BE2C (cell line): ENCODE measurements at regions not wholly inside any gene's neighbourhood (a gene's known extent, or its start where the extent isn't known, plus 50 kb on each side); places are given as distances from the start of the nearest gene placed in this dataset.

Experiments used
- DNase-seq: peaks from one replicate; pipeline ENCODE4 v3.0.0-alpha.2; 2020
- H3K27me3 ChIP-seq: fragments of 250-450 bp; sonication (Bioruptor Pico); 2 replicates; pipeline ENCODE4 v1.5.1; 2020; ENCODE audit warnings: mild to moderate bottlenecking
- H3K36me3 ChIP-seq: fragments of 250-450 bp; sonication (Bioruptor Pico); 2 replicates; pipeline ENCODE4 v1.5.1; 2020; ENCODE audit warnings: mild to moderate bottlenecking
- H3K4me1 ChIP-seq: fragments of 250-450 bp; sonication (Bioruptor Pico); 2 replicates; pipeline ENCODE4 v1.5.1; 2020
- H3K4me3 ChIP-seq: 2 replicates; pipeline ENCODE4 v1.5.1; 2011; ENCODE audit warnings: low read depth, low read length
- H3K9me3 ChIP-seq: fragments of 250-450 bp; sonication (Bioruptor Pico); 2 replicates; pipeline ENCODE4 v1.5.1; 2020
- TF ChIP-seq, protein P1 (sequence below): IDR thresholded peaks from 2 replicates; pipeline ENCODE4 v1.5.1; 2012; ENCODE audit warnings: mild to moderate bottlenecking, low read depth, low read length

DNA sequence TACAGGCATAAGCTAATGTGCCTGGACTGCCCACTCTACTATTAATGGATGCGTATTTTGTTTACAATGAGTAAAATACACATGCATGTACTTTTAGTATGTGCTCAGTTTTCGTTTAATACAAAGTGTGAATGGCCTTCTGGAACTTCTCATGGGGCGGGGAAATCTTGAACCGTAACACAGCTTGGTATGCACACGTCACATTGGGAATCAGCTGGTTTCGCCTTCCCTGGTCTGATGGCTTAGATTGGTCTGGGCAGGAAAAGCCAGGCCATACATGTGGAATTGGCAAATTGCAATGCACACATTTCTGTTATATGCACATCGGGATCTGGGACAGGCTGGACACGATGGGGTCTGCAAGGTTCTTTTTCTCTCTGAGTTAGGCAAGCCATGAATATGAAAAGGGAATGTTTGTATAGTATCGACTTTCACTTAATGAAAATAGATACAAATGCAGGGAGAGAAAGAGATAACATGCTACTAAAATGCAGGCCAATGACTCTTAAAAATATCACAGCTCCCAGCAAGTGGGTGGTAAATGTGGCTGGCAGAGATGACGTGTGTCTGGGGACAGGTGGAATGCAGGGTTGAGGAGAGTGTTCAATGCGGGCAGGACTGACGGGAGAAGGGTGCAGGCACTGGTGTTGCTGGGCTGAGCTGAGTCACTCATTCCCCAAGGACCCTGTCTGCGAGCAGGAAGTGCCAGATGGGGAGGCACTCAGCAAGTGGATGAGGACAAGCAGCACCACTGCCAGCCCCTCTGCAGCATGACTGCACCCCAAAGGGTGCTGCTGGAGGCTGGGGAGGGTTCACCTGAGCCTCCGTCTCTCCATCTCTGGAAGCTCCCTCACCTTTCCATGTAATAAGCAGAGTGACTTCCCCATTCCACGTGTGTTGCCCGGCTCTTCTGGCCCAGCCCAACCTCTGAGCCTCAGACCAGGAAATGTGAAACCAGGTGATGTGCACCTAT is 204.0 kb upstream of the GPR12 start:
- DNase-seq = peak; percentile 70

GRCh38 chr13:26962671-26963070 is 202.1 kb upstream of the GPR12 start:
- H3K27me3 ChIP-seq = no peaks in the 10 kb centered on the region
- H3K9me3 ChIP-seq = no peaks in the 10 kb centered on the region
- peaks cover 26% of the 10 kb centered on the region for H3K4me1 ChIP-seq
- no peaks in the 10 kb centered on the region for H3K36me3 ChIP-seq
- no peak for DNase-seq
- TF ChIP-seq, protein P1, sequence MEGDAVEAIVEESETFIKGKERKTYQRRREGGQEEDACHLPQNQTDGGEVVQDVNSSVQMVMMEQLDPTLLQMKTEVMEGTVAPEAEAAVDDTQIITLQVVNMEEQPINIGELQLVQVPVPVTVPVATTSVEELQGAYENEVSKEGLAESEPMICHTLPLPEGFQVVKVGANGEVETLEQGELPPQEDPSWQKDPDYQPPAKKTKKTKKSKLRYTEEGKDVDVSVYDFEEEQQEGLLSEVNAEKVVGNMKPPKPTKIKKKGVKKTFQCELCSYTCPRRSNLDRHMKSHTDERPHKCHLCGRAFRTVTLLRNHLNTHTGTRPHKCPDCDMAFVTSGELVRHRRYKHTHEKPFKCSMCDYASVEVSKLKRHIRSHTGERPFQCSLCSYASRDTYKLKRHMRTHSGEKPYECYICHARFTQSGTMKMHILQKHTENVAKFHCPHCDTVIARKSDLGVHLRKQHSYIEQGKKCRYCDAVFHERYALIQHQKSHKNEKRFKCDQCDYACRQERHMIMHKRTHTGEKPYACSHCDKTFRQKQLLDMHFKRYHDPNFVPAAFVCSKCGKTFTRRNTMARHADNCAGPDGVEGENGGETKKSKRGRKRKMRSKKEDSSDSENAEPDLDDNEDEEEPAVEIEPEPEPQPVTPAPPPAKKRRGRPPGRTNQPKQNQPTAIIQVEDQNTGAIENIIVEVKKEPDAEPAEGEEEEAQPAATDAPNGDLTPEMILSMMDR = no peak
- H3K4me3 ChIP-seq = no peak overlapping the region

More for the DNA sequence above, 204.0 kb upstream of the GPR12 start:
- H3K9me3 ChIP-seq = no peaks in the 10 kb centered on the region
- H3K27me3 ChIP-seq = no peaks in the 10 kb centered on the region
- no peak overlapping the region for H3K4me3 ChIP-seq
- H3K4me1 ChIP-seq = peaks cover 45% of the 10 kb centered on the region
- TF ChIP-seq, protein P1 = no peak
- H3K36me3 ChIP-seq = no peaks in the 10 kb centered on the region

DNA sequence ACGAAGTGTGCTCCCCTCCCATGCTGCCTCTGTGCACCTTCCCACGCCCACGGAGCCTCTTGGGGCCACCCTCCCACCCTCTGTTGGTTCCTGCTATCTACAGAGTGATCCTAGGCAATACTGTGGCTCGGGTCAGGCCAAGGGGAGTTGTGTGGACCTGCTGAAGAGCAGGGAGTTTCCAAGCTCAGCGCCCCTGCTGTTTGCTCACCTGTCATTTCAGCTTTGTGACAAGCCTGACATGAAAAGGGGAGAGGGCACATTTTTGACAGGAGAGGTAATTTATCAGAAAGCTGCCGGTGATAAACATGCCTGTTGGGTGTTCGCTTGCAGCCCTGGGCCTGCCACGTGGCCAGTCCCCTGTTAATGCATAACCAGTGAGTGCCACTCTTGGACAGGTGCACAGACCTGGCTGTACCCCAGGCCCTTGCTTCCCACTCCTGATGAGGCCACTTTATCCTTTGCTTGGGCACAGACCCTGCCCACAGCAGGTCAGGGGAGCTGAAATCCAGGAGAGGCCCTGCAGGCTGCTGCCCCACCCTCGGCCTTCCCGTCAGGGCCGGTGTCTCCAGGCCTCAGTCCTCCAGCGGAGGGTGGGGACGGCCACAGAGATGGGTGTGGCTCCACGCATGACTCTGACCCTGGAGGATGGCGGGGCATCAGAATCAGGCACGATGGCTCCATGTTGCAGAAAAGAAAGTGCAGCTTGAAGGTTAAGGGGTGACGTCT is 201.5 kb upstream of the GPR12 start:
- H3K27me3 ChIP-seq = no peaks in the 10 kb centered on the region
- peaks cover 20% of the 10 kb centered on the region for H3K4me1 ChIP-seq
- no peak for DNase-seq
- H3K4me3 ChIP-seq = no peak overlapping the region
- H3K36me3 ChIP-seq = no peaks in the 10 kb centered on the region
- TF ChIP-seq, protein P1 = no peak
- H3K9me3 ChIP-seq = no peaks in the 10 kb centered on the region

GRCh38 chr13:26957182-26957581 is 196.6 kb upstream of the GPR12 start:
- DNase-seq = no peak
- Histone ChIP-seq H3K36me3 (no peaks in the 10 kb centered on the region), H3K4me3 (no peak overlapping the region), H3K27me3 (no peaks in the 10 kb centered on the region), H3K9me3 (no peaks in the 10 kb centered on the region), H3K4me1 (no peaks in the 10 kb centered on the region; the same call in 1 of the 2 replicates)
- TF ChIP-seq, protein P1 = no peak

GRCh38 chr13:26956522-26957142 is 196.0 kb upstream of the GPR12 start:
- H3K4me1 ChIP-seq = no peaks in the 10 kb centered on the region; the same call in 1 of the 2 replicates
- no peak overlapping the region for H3K4me3 ChIP-seq
- no peaks in the 10 kb centered on the region for H3K9me3 ChIP-seq
- TF ChIP-seq, protein P1 = no peak
- H3K36me3 ChIP-seq = no peaks in the 10 kb centered on the region
- no peak for DNase-seq
- no peaks in the 10 kb centered on the region for H3K27me3 ChIP-seq
